Fibroblast of peridontal ligament (primary cell): ENCODE measurements at regions not wholly inside any gene's neighbourhood (a gene's known extent, or its start where the extent isn't known, plus 50 kb on each side); places are given as distances from the start of the nearest gene placed in this dataset.
"Not testable (repeated sequence)": the region's sequence is repeated elsewhere in the genome, so short reads cannot be mapped to it uniquely, and the experiment has no call there.

ENCODE experiments used
- DNase-seq: peaks from one replicate; pipeline ENCODE4 v3.0.0-alpha.2; 2010; ENCODE audit errors: extremely low read depth

- DNase-seq = no peak
Observed at GRCh38 chr13:63843766-63844699, 2428.4 kb upstream of the PCDH20 start.

DNA sequence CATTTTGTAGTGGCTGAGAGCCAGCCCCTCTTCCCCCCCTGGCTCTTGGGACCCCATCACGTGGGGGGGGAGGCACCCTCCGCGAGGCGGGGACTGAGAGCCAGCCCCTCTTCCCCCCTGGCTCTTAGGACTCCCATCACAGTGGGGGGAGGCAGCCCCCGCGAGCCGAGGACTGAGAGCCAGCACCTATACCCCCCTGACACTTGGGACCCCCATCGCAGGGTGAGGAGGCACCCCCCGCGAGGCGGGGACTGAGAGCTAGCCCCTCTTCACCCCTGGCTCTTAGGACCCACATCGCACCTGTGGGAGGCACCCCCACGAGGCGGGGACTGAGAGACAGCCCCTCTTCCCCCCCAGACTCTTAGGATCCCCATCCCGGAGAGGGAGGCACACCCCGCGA lies 2426.5 kb upstream of the PCDH20 start:
- DNase-seq = no peak

- no peak for DNase-seq
Observed at GRCh38 chr13:63840551-63841421, 2425.1 kb upstream of the PCDH20 start.

- DNase-seq = no peak
Observed at GRCh38 chr13:63838366-63839110, 2422.9 kb upstream of the PCDH20 start.

DNA sequence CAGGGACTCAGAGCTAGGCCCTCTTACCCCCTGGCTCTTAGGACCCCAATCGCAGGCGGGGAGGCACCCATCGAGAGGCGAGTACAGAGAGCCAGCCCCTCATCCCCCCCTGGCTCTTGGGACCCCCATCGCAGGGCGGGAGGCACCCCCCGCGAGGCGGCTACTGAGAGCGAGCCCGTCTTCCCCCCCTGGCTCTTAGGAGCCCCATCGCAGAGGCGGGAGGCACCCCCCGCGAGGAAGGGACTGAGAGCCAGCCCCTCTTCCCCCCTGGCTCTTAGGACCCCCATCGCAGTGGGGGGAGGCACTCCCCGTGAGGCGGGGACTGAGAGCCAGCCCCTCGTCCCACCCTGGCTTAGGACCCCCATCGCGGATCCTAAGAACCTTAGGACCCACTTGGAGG lies 2422.1 kb upstream of the PCDH20 start:
- not testable (repeated sequence) for DNase-seq

- not testable (repeated sequence) for DNase-seq
Observed at GRCh38 chr13:63829609-63830008, 2414.0 kb upstream of the PCDH20 start.

DNA sequence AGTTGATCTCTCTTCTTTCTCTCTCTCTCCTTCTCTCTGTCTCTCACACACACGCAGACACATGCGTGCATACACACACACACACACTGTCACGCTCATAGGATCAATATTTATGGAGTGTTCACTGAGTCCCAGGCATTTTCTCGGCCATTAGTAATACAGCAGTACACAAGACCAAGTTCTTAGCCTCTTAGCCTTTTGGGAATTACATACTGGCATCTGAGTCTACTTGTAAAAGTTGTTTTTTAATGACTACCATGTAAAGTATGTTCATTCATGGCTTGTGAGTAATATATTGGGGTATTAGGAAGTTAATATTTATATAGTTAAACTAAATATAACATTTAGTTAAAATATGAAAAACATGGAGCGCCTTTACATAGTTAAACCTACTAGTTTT lies 2406.1 kb upstream of the PCDH20 start:
- not testable (repeated sequence) for DNase-seq

DNA sequence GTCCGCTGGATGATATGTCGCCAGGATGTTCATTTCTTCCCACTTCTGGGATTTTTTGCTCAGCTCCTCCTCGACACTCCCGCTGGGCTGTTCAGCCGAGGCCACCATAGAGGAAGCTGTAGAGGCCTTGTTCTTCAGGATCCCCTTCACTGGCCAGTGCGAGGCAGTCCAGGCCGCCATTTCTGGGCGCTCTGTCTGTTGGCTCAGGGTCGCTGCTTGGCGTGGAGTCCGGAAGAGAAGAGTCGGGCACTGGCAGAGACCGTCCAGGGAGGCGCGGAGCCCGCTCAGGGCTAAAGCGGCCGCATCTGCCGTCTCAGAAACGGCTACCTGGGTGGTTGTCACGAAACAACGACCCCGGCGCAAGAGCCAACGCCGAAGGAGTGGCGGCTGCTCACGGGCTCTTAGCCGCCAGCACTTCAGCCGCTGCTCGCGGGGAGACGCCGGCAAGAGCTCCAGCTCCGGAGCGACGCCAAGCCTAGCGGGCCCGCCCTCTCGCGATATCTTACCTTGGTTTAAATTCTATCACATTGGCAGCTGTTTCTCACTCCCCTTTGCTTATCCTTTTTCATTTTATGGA lies 2395.9 kb upstream of the PCDH20 start:
- not testable (repeated sequence) for DNase-seq

DNA sequence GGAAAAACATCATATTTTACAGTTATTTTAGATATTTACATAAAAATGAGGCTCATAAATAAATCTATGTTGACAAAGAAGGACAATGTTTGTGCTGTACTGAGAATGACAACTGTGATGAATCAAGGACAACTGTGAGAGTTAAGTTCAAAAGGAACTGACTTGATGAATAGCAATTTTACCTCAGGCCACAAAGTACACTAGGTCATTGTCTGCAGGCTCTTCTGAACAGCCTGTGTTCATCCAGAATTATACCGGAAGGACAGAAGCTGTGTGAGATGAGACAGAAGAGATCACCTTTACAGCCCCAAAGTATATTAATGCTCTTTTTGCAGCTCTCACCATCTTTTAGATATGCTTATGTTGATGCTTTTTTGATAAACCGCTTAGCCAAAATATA lies 2375.5 kb upstream of the PCDH20 start:
- not testable (repeated sequence) for DNase-seq

DNA sequence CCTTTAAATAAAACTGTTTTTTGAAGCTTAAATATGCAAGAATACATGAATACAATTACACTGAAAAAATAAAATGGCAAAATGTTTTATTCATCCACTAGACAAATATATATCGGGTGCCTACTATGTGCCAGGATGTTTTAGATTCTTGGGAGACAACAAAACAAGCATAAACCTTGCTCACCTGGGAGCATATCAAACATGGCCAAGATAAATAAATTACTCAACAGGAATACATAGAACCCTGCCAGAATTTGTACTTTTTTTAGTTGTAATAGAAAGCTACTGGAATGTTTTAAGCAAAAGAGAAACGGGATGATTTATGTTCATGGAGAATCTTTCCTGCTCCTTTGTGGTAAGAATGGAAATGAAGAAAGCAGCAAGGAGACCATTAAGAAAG lies 2358.5 kb upstream of the PCDH20 start:
- no peak for DNase-seq

DNA sequence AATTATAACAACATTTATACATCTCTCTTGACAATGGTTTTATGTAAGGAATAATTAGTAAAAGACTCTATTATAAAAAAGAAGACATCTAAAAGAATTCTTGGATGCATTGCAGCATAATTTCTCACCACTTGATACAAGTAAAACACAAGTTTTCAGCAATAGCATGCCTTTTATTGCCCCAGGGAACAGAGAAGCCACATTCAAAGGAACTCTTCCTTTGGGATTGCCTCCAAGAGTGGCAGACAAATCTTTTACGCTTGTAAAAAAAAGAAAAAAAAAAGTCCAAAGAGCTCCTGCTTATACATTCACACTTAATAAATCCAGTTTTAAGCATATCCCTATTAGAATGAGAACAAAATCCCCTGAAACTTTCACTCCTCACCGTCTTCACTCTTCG lies 2357.8 kb upstream of the PCDH20 start:
- DNase-seq = no peak

DNA sequence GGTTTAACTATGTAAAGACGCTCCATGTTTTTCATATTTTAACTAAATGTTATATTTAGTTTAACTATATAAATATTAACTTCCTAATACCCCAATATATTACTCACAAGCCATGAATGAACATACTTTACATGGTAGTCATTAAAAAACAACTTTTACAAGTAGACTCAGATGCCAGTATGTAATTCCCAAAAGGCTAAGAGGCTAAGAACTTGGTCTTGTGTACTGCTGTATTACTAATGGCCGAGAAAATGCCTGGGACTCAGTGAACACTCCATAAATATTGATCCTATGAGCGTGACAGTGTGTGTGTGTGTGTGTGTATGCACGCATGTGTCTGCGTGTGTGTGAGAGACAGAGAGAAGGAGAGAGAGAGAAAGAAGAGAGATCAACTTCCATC lies 2342.0 kb upstream of the PCDH20 start:
- DNase-seq = not testable (repeated sequence)

DNA sequence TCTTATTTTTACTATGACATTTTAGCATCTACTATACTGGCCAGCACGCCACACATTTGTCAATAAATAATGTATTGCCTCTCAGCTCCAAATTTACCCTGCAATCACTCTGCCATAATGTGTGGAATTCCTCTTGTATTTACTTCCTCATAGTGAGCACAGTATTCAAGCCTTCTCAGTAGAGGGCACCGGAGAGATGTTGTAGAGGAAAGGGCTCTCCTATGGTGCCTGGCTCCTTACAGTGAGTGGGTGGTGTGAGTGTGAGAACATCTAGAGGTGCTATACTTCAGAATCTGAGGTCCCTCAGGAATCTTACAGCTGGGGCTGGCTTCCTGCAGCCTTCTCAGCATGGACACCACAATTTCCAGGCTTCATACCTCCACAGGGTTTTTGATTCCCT lies 2334.2 kb upstream of the PCDH20 start:
- DNase-seq = not testable (repeated sequence)

GRCh38 chr13:63741814-63742101 lies 2326.1 kb upstream of the PCDH20 start:
- not testable (repeated sequence) for DNase-seq

- no peak for DNase-seq
Observed at GRCh38 chr13:63741029-63741813, 2325.6 kb upstream of the PCDH20 start.

DNA sequence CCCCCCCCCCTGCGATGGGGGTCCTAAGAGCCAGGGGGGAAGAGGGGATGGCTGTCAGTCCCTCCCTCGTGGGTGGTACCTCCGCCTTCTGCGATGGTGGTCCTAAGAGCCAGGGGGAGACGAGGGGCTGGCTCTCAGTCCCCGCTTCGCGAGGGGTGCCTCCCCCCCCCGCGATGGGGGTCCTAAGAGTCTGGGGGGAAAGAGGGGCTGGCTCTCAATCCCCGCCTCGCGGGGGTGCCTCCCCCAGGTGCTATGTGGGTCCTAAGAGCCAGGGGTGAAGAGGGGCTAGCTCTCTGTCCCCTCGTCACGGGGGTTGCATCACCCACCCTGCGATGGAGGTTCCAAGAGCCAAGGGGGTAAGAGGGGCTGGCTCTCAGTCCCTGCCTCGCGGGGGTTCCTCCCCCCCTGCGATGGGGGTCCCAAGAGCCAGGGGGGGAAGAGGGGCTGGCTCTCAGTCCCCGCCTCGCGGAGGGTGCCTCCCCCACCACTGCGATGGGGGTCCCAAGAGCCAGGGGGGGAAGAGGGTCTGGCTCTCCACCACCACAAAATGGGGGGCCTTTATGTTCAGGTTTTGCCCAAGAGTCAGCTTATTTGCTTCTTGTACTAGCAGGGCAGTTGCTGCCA lies 2323.6 kb upstream of the PCDH20 start:
- DNase-seq = not testable (repeated sequence)

DNA sequence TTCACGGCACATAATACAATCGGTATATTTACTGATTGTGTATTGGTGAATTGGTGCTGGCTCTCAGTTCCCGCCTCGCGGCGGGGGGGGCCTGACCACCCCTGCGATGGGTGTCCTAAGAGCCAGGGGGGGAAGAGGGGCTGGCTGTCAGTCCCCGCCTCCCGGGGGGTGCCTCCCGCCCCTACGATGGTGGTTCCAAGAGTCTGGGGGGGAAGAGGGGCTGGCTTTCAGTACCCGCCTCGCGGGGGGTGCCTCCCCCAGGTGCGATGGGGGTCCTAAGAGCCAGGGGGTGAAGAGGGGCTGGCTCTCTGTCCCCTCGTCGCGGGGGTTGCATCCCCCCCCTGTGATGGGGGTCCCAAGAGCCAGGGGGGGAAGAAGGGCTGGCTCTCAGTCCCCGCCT lies 2321.8 kb upstream of the PCDH20 start:
- DNase-seq = no peak

- no peak for DNase-seq
Observed at GRCh38 chr13:63731896-63732295, 2316.2 kb upstream of the PCDH20 start.

GRCh38 chr13:63712159-63712558 lies 2296.5 kb upstream of the PCDH20 start:
- not testable (repeated sequence) for DNase-seq

- DNase-seq = no peak
Observed at GRCh38 chr13:63706751-63707150, 2291.1 kb upstream of the PCDH20 start.
